Ovary (tissue), 3 donors: ENCODE measurements at regions not wholly inside any gene's neighbourhood (a gene's known extent, or its start where the extent isn't known, plus 50 kb on each side); places are given as distances from the start of the nearest gene placed in this dataset.

ENCODE experiments used
- POLR2A ChIP-seq: fragments of 450-650 bp; IDR thresholded peaks from one replicate; pipeline ENCODE4 v1.6.1; 2017; ENCODE audit warnings: antibody characterized with exemption, mild to moderate bottlenecking, moderate library complexity
- TF ChIP-seq, protein P1 (sequence below), 3 donors: fragments of 450-650 bp in 2 of 3; fragments of 200-600 bp in 1 of 3; IDR thresholded peaks; one replicate each; pipeline versions ENCODE4 v1.5.1 to v1.8.0; 2016 to 2022; ENCODE audit warnings: antibody characterized with exemption in 3 of 3, mild to moderate bottlenecking in 1 of 3
- donor health status: DM: no; HTN: no; CAD: no.

DNA sequence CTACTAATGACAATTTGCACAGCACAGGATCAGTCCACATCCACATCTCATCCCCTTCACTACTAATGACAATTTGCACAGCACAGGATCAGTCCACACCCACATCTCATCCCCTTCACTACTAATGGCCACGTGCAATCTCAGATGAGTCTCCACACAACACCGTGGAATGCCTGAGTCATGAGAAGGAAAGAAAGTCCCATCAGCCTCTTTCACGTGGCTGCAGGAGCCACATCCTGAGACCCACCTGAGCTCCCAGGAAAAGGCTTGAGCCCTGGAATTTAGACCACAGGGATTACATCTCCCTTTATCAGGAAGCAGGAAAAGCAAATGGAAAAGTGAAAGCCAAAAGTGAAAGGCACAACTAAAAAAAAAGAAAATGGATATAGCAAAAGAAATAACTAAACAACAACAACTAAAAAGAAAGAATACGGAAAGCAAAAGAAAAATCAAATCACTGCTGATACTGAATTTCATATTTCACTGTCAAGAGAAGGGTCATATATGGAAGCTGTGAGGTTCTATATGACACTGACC lies 1300.5 kb downstream of the TMEM121 start:
- TF ChIP-seq, protein P1, sequence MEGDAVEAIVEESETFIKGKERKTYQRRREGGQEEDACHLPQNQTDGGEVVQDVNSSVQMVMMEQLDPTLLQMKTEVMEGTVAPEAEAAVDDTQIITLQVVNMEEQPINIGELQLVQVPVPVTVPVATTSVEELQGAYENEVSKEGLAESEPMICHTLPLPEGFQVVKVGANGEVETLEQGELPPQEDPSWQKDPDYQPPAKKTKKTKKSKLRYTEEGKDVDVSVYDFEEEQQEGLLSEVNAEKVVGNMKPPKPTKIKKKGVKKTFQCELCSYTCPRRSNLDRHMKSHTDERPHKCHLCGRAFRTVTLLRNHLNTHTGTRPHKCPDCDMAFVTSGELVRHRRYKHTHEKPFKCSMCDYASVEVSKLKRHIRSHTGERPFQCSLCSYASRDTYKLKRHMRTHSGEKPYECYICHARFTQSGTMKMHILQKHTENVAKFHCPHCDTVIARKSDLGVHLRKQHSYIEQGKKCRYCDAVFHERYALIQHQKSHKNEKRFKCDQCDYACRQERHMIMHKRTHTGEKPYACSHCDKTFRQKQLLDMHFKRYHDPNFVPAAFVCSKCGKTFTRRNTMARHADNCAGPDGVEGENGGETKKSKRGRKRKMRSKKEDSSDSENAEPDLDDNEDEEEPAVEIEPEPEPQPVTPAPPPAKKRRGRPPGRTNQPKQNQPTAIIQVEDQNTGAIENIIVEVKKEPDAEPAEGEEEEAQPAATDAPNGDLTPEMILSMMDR (IDR thresholded peaks at IDR 0.05), result no peak
- no peak for TF ChIP-seq POLR2A
